Endothelial cell of umbilical vein (primary cell): ENCODE measurements at regions not wholly inside any gene's neighbourhood (a gene's known extent, or its start where the extent isn't known, plus 50 kb on each side); places are given as distances from the start of the nearest gene placed in this dataset.

Source experiments
- BruUV-seq: library from RNA; stranded (reverse); fragments of 400-500 nt; replicated peaks from 2 replicates; lab custom pipeline; 2021; lab: Mats Ljungman, UMichigan
- CTCF ChIA-PET: fragments of 300-600, 350-600 bp; sonication (Branson Sonifier 250); formaldehyde crosslinking; loops from one replicate; lab custom pipeline; 2021; ENCODE audit warnings: antibody characterized with exemption, inconsistent platforms; lab: Charles Lee
- POLR2A ChIA-PET: fragments of 300-600, 350-600 bp; sonication (Branson Sonifier 250); formaldehyde crosslinking; loops from one replicate; lab custom pipeline; 2021; ENCODE audit warnings: antibody characterized with exemption, inconsistent platforms; lab: Charles Lee
- DNase-seq: peaks from one replicate; pipeline ENCODE4 v3.0.0-alpha.2; 2011; ENCODE audit warnings: low read depth, low spot score
- FAIRE-seq: peaks from 2 replicates; lab custom pipeline; 2011; peaks lifted over from hg19 to GRCh38; lab: Jason Lieb, UNC
- H2AFZ ChIP-seq: 2 replicates; pipeline ENCODE4 v1.6.0; 2012; ENCODE audit warnings: low read depth, low read length, control low read depth, inconsistent platforms
- H3K27ac ChIP-seq: 2 replicates; pipeline ENCODE4 v1.5.1; 2011; ENCODE audit warnings: low read depth, mild to moderate bottlenecking, control low read depth, low read length, moderate library complexity; ENCODE audit not compliant: insufficient read depth
- H3K27me3 ChIP-seq, 2 experiments: 2 replicates each; pipeline versions ENCODE4 v1.6.0 to v1.6.1; 2011; ENCODE audit warnings: low read length in 2 of 2, mixed read lengths in 1 of 2; ENCODE audit not compliant: control insufficient read depth in 2 of 2, insufficient read depth in 2 of 2
- H3K36me3 ChIP-seq, 2 experiments: 2 replicates in 1 of 2; 3 replicates in 1 of 2; pipeline ENCODE4 v1.5.1; 2011; ENCODE audit warnings: low read length in 2 of 2, mild to moderate bottlenecking in 1 of 2, moderate library complexity in 1 of 2; ENCODE audit not compliant: control insufficient read depth in 2 of 2, insufficient read depth in 2 of 2; ENCODE audit errors: extremely low read depth in 1 of 2
- H3K4me1 ChIP-seq: 3 replicates; pipeline ENCODE4 v1.5.1; 2011; ENCODE audit warnings: mild to moderate bottlenecking, low read length; ENCODE audit not compliant: control insufficient read depth, insufficient read depth; ENCODE audit errors: extremely low read depth
- H3K4me2 ChIP-seq: 2 replicates; pipeline ENCODE4 v1.6.1; 2011; ENCODE audit warnings: low read length, control low read depth, mixed read lengths; ENCODE audit not compliant: insufficient read depth
- H3K4me3 ChIP-seq, 3 experiments: fragments of 200-600 bp in 1 of 3; sonication (generic), shearing (Covaris generic) in 1 of 3; replicated peaks in 1 of 3; 2 replicates each; pipeline ENCODE4 v1.5.1; 2011 to 2016; ENCODE audit warnings: control low read depth in 3 of 3, low read length in 3 of 3, mild to moderate bottlenecking in 2 of 3, inconsistent platforms in 1 of 3, low read depth in 1 of 3, moderate library complexity in 1 of 3; ENCODE audit not compliant: insufficient read depth in 1 of 3
- H3K79me2 ChIP-seq: 2 replicates; pipeline ENCODE4 v1.6.0; 2012; ENCODE audit warnings: low read length, inconsistent platforms; ENCODE audit not compliant: control insufficient read depth, insufficient read depth
- H3K9ac ChIP-seq: replicated peaks from 2 replicates; pipeline ENCODE3; 2011; ENCODE audit warnings: low read length, control low read depth; ENCODE audit not compliant: insufficient read depth; ENCODE audit errors: extremely low read depth
- H3K9me1 ChIP-seq: replicated peaks from 3 replicates; pipeline ENCODE4 v1.6.0; 2011; ENCODE audit warnings: mild to moderate bottlenecking, low read length; ENCODE audit not compliant: control insufficient read depth, insufficient read depth; ENCODE audit errors: extremely low read depth
- H3K9me3 ChIP-seq: replicated peaks from 2 replicates; pipeline ENCODE4 v1.5.1; 2012; ENCODE audit warnings: low read length, inconsistent platforms; ENCODE audit not compliant: control insufficient read depth, insufficient read depth
- H4K20me1 ChIP-seq: replicated peaks from 2 replicates; pipeline ENCODE3; 2011; ENCODE audit warnings: mild to moderate bottlenecking, low read length; ENCODE audit not compliant: control insufficient read depth, insufficient read depth; ENCODE audit errors: extremely low read depth
- FOS ChIP-seq: IDR thresholded peaks from 2 replicates; pipeline ENCODE4 v1.6.1; 2011; ENCODE audit warnings: mild to moderate bottlenecking, low read length, moderate library complexity, borderline replicate concordance; ENCODE audit not compliant: insufficient read depth
- GATA2 ChIP-seq: IDR thresholded peaks from 2 replicates; pipeline ENCODE4 v1.7.0; 2011; ENCODE audit warnings: low read depth, mild to moderate bottlenecking, moderate library complexity, mixed read lengths, low read length; ENCODE audit not compliant: insufficient read length, insufficient read depth
- MYC ChIP-seq: IDR thresholded peaks from one replicate; pipeline ENCODE4 v1.6.1; 2011; ENCODE audit warnings: mild to moderate bottlenecking, low read depth, low read length
- POLR2A ChIP-seq: IDR thresholded peaks from 2 replicates; pipeline ENCODE4 v1.6.1; 2012; ENCODE audit warnings: low read depth, mild to moderate bottlenecking, control low read depth, low read length
- POLR2AphosphoS5 ChIP-seq: IDR thresholded peaks from 2 replicates; pipeline ENCODE4 v1.6.1; 2012; ENCODE audit warnings: low read depth, mild to moderate bottlenecking, control low read depth, low read length, moderate library complexity; ENCODE audit not compliant: insufficient read depth
- dilution Hi-C: fragments of 300-500 bp; cut with MboI; formaldehyde crosslinking; loops from one replicate; pipeline ENCODE4 v1.15.0; 2019; ENCODE audit warnings: low sequenced_read_pairs; ENCODE audit not compliant: extremely low pct_ligation_motif_present
- intact Hi-C: fragments of 100-400 bp; cut with micrococcal nuclease; formaldehyde crosslinking; loops from one replicate; pipeline ENCODE4 v1.10.0; 2022

DNA sequence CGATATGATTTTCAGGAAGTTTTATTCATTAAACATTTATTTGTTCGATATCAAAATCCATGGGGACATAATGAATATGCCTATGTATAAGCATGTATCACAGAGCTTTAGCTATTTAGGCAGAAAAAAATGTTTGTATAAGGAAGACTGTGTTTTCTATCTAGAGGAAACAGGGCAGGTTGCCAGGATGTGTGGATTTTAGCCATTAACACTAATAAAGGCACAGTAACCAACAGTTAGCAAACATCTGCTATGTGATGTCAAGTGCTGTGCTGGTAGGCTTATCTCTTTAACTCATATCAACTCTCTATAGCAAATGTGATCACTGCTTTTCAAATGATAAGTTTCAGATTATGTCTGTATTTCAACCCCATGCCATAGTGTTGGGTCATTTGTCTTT lies 708.9 kb upstream of the HS3ST1 start:
- DNase-seq, result peak; percentile 91
- H3K36me3 ChIP-seq, result no peaks in the 10 kb centered on the region
- no peaks in the 10 kb centered on the region for H3K79me2 ChIP-seq
- H3K4me1 ChIP-seq, result no peaks in the 10 kb centered on the region
- peak; percentile 64 for FAIRE-seq
- H3K9me3 ChIP-seq, result no peaks in the 10 kb centered on the region
- H3K9ac ChIP-seq, result no peak overlapping the region
- H3K4me2 ChIP-seq, result no peak overlapping the region
- BruUV-seq, result no TSS peak
- H3K4me3 ChIP-seq, result no peak overlapping the region
- H4K20me1 ChIP-seq, result no peaks in the 10 kb centered on the region
- no peak overlapping the region for H2AFZ ChIP-seq
- H3K9me1 ChIP-seq, result no peaks in the 10 kb centered on the region
- dilution Hi-C loops, result no loop called here
- intact Hi-C loops, result no loop called here
- POLR2A ChIA-PET, result no interaction called here
- H3K27ac ChIP-seq, result no peak overlapping the region
- no peaks in the 10 kb centered on the region for H3K27me3 ChIP-seq
- TF ChIP-seq GATA2, result no peak
- no peak for TF ChIP-seq POLR2A
- no peak for TF ChIP-seq MYC
- TF ChIP-seq POLR2AphosphoS5, result no peak
- CTCF ChIA-PET, result interaction anchor here (1.0 kb wide), 1 partner anchor 183 kb away, joined by 4 read pairs; no protein-coding TSS in a partner anchor

DNA sequence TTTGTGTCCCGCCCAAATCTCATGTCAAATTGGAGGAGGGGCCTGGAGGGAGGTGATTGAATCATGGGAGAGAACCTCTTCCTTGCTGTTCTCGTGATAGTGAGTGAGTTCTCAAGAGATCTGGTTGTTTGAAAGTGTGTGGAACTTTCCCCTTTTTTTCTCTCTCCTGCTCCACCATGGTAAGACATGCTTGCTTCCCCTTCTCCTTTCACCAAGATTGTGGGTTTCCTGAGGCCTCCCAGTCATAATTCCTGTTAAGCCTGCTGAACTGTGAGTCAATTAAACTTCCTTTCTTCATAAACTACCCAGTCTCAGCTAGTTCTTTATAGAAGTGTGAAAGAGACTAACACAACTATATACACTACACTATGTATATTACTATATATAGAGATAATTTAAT lies 697.8 kb upstream of the HS3ST1 start:
- Histone ChIP-seq H3K79me2 (no peaks in the 10 kb centered on the region), H2AFZ (peak overlapping the region; percentile 78), H3K9ac (no peak overlapping the region), H3K36me3 (no peaks in the 10 kb centered on the region), H3K9me3 (no peaks in the 10 kb centered on the region), H3K4me1 (no peaks in the 10 kb centered on the region), H4K20me1 (no peaks in the 10 kb centered on the region), H3K4me3 (no peak overlapping the region), H3K9me1 (no peaks in the 10 kb centered on the region), H3K27ac (no peak overlapping the region), H3K4me2 (no peak overlapping the region), H3K27me3 (no peaks in the 10 kb centered on the region)
- dilution Hi-C loops, result no loop called here
- DNase-seq (peak; percentile 43), FAIRE-seq (peak; percentile 69)
- TF ChIP-seq POLR2A, result no peak
- TF ChIP-seq FOS, result peak; percentile 49
- intact Hi-C loops, result no loop called here
- CTCF ChIA-PET, result no interaction called here
- POLR2A ChIA-PET, result no interaction called here
- BruUV-seq, result no TSS peak
